HG03066 (cell line): ENCODE measurements at regions not wholly inside any gene's neighbourhood (a gene's known extent, or its start where the extent isn't known, plus 50 kb on each side); places are given as distances from the start of the nearest gene placed in this dataset.

Experiments
- ATAC-seq: cut with Tn5 transposase; IDR thresholded peaks from one replicate; pipeline ENCODE4 v1.9.1; 2021; ENCODE audit warnings: low read depth; ENCODE audit not compliant: unreplicated experiment

DNA sequence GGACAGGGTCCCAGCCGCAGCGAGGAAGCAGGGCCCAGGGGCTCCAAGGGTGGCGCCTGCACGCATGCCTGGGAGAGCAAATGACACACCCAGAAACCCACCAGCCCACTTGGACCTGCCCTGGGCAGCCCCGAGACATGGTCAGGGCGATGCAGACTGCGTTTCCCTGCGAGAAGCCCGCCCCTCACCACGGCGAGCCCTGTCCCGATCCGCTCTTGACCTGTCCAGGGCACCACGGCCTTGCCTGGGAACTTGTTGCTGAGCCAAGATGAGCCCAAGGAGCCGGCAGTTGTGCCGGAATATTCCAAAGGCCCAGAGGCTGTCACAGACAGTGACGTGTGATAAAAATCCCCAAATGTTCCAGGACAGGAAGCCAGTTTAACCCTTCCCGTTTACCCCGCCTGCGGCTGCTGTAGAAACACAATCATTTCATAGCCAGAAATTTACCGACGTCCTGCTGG is 78.1 kb downstream of the SIK1 start:
- ATAC-seq, result no peak

DNA sequence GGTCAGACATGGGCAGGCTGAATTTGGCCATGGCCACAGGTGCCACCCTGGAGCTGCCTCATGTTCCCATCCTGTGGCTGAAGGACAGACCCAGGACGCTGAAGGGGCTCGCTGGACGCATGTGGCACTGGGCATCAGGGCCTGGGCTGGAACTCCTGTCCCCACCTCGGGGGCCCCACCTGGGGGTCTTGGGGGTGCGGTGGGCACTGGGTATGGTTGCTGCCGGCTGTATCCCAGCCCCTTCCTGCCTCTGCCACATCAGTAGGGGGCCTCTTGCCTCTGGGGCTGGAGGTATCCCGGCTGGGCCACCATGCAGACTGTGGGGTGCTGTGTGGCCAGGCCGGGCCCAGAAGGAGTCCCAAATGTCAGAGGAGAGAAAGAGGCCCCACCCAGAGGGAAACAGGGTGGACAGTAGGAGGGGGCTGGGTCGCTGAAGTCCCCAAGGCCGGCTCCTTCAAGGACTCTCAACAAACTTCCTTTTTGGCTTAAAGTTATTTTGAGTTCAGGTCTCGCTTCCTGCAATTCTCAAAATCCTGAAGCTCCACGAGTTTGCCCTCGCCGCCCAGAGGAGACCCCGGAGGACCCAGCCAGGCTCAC is 78.7 kb downstream of the SIK1 start:
- ATAC-seq, result no peak

DNA sequence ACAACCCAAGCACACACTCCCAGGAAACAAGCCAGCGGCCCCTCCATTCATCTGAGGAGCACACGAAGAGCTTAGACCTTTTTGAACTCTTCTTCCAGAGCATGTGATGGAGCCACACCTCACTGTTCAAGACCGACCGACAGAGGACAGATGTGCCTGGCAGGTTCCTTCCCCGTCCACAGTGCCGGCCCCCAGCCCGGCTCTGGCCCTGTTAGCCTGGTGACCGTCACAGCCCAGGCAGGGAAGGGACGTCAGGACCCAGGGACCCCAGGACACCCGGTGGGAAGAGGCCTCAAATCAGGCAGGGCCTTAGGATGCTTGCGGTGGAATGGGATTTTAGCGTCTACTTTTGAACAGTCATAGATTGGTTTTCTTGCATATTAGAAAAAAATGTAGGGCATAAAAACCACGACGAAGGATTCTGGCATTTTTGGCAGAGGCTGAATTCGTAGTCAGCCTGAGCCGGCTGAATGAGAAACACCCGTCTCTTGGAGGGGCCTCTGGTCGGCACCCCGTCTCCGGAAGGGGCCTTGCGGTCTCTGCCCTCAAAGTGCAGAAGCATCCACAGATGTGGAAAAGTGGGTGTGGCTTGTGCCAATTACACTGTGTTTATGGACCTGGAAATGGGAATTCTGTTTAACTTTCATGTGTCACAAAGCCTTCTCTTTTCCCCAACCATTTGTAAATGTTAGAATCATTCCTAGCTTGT is 79.3 kb downstream of the SIK1 start:
- ATAC-seq, result no peak

DNA sequence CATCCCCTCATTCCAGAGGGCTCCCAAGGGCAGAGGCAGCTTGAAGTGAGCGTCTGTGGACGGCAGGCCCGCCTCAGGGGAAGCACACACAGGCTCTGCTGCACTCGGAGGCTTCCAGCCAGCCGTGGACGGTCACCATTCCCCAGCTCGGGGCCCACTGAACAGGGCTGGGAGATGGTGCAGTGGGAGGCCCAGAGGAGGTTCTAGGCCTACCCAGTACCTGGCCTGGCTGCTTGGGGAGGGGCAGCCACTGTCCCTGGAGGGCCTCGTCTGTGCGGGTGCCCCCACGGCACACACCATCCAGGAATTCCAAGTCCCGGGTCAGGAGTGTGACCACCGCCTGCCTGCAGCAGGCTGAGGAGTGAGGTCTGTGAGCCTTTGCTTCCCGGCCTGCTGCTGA is 80.4 kb downstream of the SIK1 start:
- no peak for ATAC-seq

DNA sequence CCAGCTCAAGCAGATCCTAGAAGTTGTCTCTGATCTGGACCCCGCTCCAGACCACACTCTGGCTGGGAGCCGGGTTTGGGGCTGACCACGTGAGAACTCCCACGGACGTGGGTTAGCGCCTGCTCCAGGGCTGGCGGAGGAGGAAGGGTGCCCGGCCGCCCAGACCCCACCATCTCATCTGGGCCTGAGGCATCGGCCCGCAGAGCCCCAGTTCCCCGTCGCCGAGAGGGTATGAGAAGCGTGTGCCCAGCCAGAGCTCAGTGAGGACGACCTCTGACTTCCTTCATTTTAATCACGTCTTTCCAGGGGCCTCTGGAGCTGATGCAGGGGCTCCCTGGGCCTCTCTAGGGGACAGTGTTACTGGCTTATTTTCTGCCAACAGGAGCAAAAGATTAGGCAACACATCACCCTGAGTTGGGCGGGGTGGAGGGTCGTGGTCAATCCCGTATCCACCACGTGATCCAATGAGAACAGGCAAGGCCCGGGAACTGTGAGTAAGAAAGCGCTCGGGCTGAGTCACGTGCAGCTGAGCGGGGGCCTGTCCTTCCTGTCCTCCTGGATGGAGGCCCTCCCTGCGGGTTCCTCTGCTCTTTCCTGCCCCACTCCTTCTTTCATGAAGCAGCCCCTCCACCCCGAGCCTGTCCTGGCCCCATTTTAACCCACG is 81.1 kb downstream of the SIK1 start:
- no peak for ATAC-seq

DNA sequence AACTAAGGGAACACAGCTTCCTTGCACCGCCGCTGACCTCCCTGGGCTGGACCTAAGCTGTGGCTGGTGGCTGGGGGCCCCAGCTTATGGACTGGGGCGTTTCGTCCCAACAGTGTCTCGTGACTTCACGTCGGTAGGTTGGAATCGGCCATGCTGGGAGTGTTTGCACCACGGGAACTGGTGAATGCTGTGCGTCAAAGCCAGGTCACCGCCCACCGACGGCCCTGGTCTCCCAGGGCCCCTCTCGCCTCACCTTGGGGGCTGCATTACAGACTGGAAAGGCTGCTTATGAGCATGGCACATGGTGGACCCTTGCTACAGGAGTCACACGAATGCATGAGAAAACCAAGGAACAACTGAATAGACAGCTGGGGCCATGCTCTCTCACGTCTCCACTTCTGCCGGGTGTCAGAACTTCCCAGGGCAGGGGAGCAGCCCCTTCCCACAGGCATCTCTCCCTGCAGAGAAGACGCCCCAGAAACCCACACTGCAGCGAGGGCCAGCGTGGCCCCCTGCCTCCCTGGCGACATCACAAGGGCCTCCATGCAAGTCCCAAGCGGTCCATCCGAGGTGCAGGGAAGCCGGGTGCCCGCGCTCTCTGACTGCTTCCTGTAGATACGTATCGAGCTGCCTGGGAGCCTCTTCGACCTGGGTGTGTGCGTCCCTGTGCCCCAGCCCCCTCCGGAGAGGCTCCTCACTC is 81.7 kb downstream of the SIK1 start:
- ATAC-seq, result no peak

DNA sequence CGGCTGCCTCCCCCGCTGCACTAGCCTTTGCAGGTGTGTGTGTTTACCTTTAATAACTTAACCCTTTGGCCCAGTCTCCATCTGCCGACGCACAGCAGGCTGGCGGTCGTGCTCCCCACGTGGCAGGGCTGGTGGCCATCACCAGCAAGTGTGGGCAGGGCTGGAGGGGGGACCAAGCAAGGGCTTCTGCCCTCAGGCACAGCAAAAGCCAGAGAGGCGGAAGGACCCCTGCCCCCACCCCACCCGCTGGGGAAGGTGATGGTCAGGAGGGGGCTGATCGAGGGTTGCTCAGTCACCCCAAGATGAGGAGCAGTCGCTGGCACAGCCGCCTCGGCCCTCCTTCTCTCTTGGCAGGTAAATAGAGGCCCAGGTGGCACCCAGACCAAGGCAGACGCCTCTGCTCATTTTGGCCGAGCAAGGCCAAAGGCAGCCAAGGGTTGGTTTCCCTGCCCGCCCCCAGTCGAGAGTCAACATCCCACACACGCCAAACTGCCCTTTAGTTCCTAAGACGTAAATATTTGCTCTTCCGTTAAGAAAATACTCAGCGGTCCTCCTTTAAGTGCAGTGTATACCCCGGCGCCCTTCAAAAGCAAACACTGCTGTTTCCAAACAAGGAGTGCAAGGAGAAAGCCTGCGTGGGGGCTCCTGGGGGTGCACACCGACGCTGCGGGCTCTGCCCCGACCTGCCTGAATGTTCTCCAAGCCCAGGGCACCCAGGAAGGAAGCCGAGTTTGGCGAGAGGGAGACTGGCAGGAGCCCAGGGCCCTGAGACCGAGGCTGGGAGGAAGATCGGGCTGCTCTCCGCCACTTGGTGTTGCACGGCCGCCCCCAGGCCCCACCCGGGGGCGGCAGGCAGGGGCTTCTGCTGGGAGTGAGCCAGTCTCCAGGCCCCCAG is 82.7 kb downstream of the SIK1 start:
- no peak for ATAC-seq

DNA sequence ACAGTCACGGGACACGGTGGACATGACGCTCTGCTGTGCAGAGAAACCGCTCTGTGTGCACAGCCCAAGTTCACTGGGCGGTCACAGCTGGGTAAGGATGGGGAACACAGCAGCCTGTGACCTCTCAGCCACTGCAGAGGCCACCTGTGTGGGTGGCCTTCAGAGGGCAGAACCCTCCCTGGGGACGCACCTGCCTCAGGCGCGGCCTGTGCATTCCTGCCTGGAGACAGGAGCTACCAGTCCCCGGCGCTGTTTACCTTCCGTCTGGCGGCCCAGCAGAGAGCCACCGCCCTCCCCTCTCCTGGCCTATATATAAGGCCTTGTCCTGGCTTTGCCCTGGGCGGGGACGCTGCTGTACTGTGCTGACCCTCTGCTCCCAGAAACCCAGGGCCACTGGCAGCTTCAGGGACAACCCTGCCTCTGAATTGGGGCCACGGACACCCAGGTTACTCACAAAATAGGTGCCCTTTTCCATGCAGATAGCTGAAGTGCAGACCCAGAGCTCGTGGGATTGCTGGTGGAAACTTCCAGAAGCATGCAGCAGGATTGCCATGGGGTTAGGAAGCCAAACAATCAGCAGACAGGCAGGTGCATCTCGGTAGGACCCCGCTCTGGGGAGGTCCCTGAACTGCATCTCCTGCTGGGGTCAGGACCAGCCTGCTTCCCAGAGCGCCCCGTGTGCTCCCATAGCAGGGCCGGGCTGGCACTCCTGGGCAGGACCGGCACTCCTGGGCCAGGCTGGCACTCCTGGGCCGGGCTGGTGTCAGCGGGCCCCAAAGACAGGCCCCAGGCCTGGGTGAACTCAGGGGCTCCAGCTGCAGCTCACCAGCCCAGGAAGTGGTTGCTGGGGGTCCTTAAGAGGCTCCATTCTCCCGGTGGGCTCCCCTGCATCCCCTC is 83.6 kb downstream of the SIK1 start:
- no peak for ATAC-seq

DNA sequence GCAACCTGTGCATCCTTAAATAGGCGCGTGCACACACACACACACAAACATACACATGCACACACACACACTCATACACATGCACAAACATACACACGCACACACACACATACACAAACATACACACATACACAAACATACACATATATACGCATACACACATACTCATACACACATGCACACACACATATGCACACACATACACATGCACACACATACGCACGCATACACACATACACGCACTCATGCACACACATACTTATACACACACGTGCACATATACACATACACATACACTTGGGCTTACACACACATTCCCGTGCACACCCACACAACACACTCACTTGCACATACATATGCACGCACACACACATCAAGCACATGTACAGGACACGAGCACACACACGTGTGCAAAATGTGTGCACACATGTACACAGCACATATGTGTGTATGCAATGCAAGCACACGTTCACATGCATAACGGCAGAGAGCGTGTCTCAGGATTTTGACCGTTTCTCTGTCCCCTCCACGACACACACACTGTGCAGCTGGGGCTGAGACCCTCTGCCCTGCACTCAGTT is 84.5 kb downstream of the SIK1 start:
- no peak for ATAC-seq

DNA sequence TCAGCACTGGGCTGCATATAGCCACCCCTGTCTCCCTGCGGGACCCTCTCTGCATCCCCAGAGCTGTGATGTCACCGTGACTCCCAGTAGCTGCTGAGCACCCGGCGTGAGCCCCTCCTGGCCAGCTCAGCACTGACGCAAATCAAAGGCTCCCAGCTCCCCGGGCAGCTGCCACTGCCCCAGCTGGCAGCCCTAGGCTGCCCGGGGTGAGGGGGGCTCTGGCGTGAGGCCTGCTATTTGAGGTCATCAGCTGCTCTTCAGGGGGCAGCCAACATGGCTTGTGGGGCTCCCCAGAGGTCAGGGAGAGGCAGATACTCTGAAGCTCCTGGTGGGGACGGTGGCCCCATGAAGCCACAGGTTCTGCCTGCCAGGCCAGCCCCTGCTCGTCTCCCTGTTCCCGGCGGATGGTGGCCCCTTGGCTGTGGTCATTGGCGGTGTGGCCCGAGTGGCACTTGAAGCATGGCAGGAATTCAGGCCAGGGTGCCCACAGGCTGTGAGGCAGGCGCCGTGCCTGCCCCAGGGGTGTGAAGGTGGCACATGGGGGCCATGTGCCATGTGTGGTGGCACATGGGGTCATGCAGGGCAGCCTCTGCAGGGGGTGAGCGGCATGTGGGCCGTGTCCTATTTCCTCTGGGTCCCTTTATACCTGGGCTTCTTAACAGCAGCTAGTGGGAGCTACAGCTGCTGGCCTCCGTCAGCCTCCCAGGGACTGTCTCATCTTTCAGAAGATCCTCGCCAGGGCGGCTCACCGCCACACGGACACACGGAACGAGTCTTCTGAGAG is 85.4 kb downstream of the SIK1 start:
- ATAC-seq, result no peak

DNA sequence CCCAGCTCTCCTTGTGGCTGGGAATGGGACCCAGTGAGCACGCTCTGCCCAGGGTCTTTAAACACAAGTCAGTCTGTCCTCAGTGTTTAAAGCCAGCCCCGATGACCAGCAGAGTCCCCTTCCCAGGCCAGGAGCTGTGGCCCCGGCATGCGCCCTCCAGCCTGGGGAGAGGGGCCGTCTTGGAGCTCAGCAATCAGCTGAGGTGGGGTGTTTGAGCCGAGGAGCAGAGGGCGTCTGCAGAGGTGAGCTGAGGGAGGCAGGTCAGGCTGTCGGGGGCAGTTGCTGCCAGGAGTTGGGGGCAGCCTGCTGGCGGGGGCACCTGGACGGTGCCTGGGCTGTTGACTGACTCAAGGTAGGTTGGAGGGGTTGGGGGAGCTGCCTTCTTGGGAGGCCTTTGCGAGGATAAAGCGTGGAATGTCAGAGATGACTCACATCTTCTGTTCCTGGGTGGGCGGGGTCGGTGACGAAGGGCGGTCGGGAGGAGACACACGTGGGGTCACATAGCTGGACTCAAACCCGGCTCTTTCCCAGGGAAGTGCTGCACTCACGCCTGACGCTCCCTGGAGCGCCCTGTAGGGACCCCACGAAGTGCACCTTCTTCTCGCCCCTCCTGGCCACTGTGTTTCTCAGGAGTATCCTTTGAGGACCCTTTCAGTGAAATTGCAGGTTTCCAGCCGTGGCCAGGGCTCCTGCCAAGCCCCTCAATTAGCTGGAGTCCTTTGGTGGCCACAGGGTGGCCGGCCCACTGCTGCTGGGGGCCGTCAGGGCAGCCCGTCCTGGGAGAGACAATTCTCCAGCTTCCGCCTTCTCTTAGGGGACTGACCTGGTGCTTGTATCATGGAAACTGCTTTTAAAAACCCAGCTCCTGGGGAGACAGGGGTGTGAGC is 86.2 kb downstream of the SIK1 start:
- ATAC-seq, result no peak

DNA sequence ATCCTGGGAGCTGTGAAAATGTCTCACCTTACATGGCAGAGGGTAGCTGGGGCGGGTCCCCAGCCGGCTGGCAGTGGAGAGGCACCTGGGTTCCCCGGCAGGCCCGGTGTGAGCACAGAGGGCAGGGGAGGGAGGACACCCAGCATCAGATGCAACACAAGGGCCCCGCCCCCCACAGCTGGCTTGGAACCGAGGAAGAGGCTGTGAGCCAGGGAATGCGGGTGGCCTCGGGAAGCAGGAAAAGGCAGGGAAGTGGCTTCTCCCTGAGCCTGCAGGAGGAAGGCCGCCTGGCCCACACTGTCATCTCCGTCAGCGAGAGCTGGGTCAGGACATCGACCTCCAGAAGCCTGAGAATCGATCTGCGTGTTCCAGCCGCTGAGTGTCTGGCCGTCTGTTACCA is 87.3 kb downstream of the SIK1 start:
- ATAC-seq, result no peak

DNA sequence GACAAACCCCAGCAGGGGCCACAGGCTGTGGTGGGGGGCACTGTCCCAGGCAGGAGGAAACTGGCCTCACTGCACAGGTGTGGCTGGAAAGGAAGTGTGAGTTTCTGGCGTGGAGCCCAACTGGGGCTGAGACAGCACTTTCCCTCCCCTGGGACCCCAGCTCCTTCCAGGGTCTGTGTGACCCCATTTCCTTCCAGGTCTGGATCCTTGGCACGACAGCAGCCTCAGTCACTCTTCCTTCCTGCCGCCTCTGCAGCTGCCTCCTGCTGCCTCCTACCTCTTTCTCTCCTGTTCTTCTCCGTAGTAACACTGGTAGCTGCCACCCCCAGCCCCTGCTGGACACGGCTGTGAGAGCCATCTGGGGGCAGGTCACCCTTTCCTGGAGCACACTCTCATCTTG is 88.0 kb downstream of the SIK1 start:
- ATAC-seq, result no peak

DNA sequence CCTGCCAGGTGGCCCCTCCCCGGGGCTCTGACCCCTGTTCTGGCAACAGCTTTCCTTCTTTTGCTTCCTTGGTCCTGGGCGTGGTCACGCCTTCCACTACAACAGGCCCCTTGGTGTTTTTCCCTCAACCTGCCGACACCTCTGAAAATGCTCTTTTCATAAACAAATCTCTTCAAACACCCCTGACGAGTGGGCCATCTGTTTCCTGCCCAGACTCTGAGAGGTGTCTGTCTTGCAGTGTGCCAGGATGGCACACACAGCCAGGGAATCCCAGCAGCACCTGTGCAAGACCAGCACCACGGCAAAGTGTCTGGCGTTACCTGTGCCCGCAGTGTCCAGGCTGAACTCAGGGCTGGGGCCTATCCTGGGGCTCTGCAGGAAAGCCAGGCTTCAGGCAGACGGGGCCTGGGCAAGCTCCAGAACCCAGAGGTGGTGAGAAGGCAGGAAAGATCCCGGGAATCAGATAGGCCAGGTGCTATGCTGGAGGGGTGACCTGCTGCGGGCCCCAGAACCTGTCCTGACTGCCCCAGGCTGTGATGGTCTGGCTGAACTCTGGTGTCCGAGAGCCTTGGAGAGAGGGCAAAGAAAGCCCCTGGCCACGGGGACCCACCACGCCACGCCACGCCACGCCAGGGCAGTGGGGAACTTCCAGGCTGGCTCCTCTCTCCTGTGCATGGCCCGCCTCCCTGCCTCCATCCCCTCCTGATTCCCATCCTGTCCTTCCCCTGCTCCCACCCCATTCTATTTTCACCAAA is 88.9 kb downstream of the SIK1 start:
- ATAC-seq, result no peak

DNA sequence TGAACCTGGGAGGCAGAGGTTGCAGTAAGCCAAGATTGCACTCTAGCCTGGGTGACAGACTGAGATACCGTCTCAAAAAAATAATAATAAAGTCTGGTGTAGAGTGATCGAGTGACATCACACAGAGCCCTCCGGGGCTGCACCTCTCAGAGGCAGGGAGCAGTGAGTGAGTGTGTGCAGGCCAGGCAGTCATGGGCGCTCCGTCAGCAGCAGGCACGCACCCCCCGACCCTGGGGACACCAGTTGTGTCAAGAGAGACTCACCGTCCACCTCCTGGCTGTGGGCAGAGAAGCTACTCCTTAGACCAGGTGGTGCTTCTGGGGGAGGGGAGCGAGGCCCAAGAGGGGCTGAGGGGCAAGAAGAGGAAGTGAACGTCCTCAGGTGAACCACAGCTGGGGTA is 91.8 kb downstream of the SIK1 start:
- no peak for ATAC-seq

DNA sequence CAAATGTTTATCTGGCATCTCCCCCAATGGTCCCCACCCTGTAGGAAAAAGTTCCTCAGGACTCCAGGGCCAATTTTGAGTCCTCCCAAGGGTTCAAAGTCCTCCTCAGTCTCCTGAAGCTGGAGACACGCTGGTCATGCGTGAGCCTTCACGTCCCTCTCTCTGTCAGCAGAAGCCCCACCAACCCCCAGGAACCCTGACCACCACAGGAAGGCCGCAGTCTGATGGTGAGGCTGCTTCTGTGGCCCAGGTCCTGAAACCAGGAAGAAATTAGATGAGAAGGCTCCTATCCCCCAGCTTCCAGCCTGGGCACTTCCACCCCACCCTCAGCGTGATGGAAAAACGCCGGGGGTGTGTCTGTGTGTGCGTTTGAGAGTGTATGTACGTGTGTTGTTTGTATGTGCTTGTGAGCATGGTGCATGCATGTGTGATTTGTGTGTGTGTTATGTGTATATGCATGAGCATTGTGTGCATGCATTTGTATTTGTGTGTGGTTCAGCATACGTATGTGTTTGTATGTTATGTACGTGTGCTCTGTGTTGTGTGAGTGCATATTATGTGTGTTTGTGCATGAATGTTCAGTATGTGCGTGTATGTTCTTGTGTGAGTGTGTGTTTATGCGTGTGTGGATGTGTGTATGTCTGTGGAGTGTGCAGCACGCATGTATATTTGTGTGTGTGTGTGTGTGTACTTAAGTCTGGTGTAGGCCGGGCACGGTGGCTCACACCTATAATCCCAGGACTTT is 92.5 kb downstream of the SIK1 start:
- no peak for ATAC-seq
